HepG2 (cell line): ENCODE measurements at regions not wholly inside any gene's neighbourhood (a gene's known extent, or its start where the extent isn't known, plus 50 kb on each side); places are given as distances from the start of the nearest gene placed in this dataset.

Experiments
- ATAC-seq: fragments of 200-7000 bp; cut with Tn5 transposase; 3 replicates; pipeline ENCODE4 v1.9.1; 2020; ENCODE audit warnings: mild to moderate bottlenecking, moderate library complexity
- BruUV-seq: library from RNA; stranded (reverse); fragments of 400-500 nt; replicated peaks from 2 replicates; lab custom pipeline; 2021; lab: Mats Ljungman, UMichigan
- CTCF ChIA-PET: fragments of 300-600 bp; formaldehyde crosslinking; extraction: SDS; loops from one replicate; lab custom pipeline; 2021; ENCODE audit warnings: low total read pairs, inconsistent platforms, low intra/inter-chr PET ratio; lab: Yijun Ruan, JAX
- POLR2A ChIA-PET: fragments of 350-600 bp; sonication (Branson Sonifier 250); formaldehyde crosslinking; loops from one replicate; lab custom pipeline; 2020; ENCODE audit warnings: antibody characterized with exemption, inconsistent platforms; lab: Yijun Ruan, JAX
- DNase-seq: peaks from one replicate; pipeline ENCODE4 v3.0.0-alpha.2; 2015; ENCODE audit warnings: low spot score
- FAIRE-seq: peaks from 3 replicates; lab custom pipeline; 2011; peaks lifted over from hg19 to GRCh38; lab: Jason Lieb, UNC
- H2AFZ ChIP-seq: one replicate; pipeline ENCODE4 v1.6.1; 2011; ENCODE audit warnings: low read length, inconsistent platforms
- H3K27ac ChIP-seq: fragments of 300-600 bp; 3 replicates; pipeline ENCODE4 v1.8.0; 2011; ENCODE audit warnings: mixed run types, mild to moderate bottlenecking, mixed read lengths, low read length, inconsistent platforms; ENCODE audit not compliant: insufficient read depth; ENCODE audit errors: extremely low read length
- H3K27me3 ChIP-seq, 2 experiments: fragments of 200-600 bp in 1 of 2; 2 replicates in 1 of 2; 3 replicates in 1 of 2; pipeline versions ENCODE4 v1.6.0 to v1.8.0; 2011; ENCODE audit warnings: low read length in 2 of 2, mild to moderate bottlenecking in 2 of 2, moderate library complexity in 2 of 2, inconsistent platforms in 1 of 2; ENCODE audit not compliant: insufficient read depth in 2 of 2, control insufficient read depth in 1 of 2
- H3K36me3 ChIP-seq, 2 experiments: fragments of 200-600 bp in 1 of 2; replicated peaks in 1 of 2; 2 replicates in 1 of 2; 3 replicates in 1 of 2; pipeline versions ENCODE4 v1.5.1 to v1.8.0; 2011; ENCODE audit warnings: low read length in 2 of 2, inconsistent platforms in 1 of 2; ENCODE audit not compliant: insufficient read depth in 2 of 2, control insufficient read depth in 1 of 2
- H3K4me1 ChIP-seq: 2 replicates; pipeline ENCODE4 v1.5.1; 2012; ENCODE audit warnings: low read length, inconsistent platforms; ENCODE audit not compliant: insufficient read depth
- H3K4me2 ChIP-seq: 2 replicates; pipeline ENCODE4 v1.6.0; 2011; ENCODE audit warnings: low read depth, low read length, inconsistent platforms
- H3K4me3 ChIP-seq, 3 experiments: fragments of 200-600 bp in 1 of 3; sonication (generic), shearing (Covaris generic) in 1 of 3; replicated peaks in 1 of 3; 2 replicates each; pipeline ENCODE4 v1.5.1; 2011 to 2016; ENCODE audit warnings: low read length in 3 of 3, inconsistent platforms in 2 of 3, low read depth in 2 of 3, mild to moderate bottlenecking in 2 of 3, control low read depth in 1 of 3, mixed read lengths in 1 of 3; ENCODE audit not compliant: insufficient read depth in 1 of 3
- H3K79me2 ChIP-seq: one replicate; pipeline ENCODE4 v1.6.1; 2011; ENCODE audit warnings: low read length, inconsistent platforms; ENCODE audit not compliant: insufficient read depth
- H3K9ac ChIP-seq: 2 replicates; pipeline ENCODE4 v1.6.0; 2011; ENCODE audit warnings: mild to moderate bottlenecking, low read depth, low read length, inconsistent platforms; ENCODE audit not compliant: insufficient read depth
- H3K9me3 ChIP-seq: 2 replicates; pipeline ENCODE4 v1.5.1; 2012; ENCODE audit warnings: mild to moderate bottlenecking, low read length
- H4K20me1 ChIP-seq: 2 replicates; pipeline ENCODE4 v1.6.0; 2011; ENCODE audit warnings: inconsistent platforms, mild to moderate bottlenecking, low read length, moderate library complexity; ENCODE audit not compliant: insufficient read depth
- CEBPB ChIP-seq: IDR thresholded peaks from 2 replicates; pipeline ENCODE4 v1.6.1; 2011; ENCODE audit warnings: low read depth, low read length, improper control_type of control experiment, borderline replicate concordance
- CENPX ChIP-seq: sonication (generic); formaldehyde crosslinking; IDR thresholded peaks from 2 replicates; pipeline ENCODE4 v1.9.0; 2021; ENCODE audit warnings: mild to moderate bottlenecking, missing genetic modification reagents, moderate library complexity
- GABPB1 ChIP-seq: IDR thresholded peaks from 2 replicates; pipeline ENCODE4 v1.6.1; 2016; ENCODE audit warnings: mild to moderate bottlenecking, missing genetic modification reagents, moderate library complexity, missing compliant biosample characterization
- JARID2 ChIP-seq: sonication (generic); formaldehyde crosslinking; IDR thresholded peaks from 2 replicates; pipeline ENCODE4 v1.8.1; 2023; ENCODE audit warnings: missing genetic modification reagents, inconsistent platforms; ENCODE audit not compliant: insufficient replicate concordance
- KLF12 ChIP-seq: sonication (generic); formaldehyde crosslinking; IDR thresholded peaks from 2 replicates; pipeline ENCODE4 v1.4.0; 2020; ENCODE audit warnings: missing genetic modification reagents, borderline replicate concordance
- MTERF4 ChIP-seq: sonication (generic); formaldehyde crosslinking; IDR thresholded peaks from 2 replicates; pipeline ENCODE4 v1.8.0; 2023; ENCODE audit warnings: mild to moderate bottlenecking, missing genetic modification reagents
- RBAK ChIP-seq: sonication (generic); formaldehyde crosslinking; IDR thresholded peaks from 2 replicates; pipeline ENCODE4 v1.5.1; 2020; ENCODE audit warnings: mild to moderate bottlenecking, missing genetic modification reagents
- SNRNP70 ChIP-seq: fragments of 200-400 bp; formaldehyde crosslinking; IDR thresholded peaks from 2 replicates; pipeline ENCODE4 v1.6.1; 2017; ENCODE audit warnings: mild to moderate bottlenecking, low read depth, low read length, moderate library complexity
- TBL1XR1 ChIP-seq: fragments of 150-350 bp; IDR thresholded peaks from 2 replicates; pipeline ENCODE4 v1.6.1; 2014; ENCODE audit warnings: borderline replicate concordance, low read length; ENCODE audit not compliant: partially characterized antibody
- TFDP2 ChIP-seq: sonication (generic); formaldehyde crosslinking; IDR thresholded peaks from 2 replicates; pipeline ENCODE4 v1.4.0; 2020; ENCODE audit warnings: missing genetic modification reagents
- YY1 ChIP-seq: IDR thresholded peaks from 2 replicates; pipeline ENCODE4 v1.6.1; 2011; ENCODE audit warnings: low read length, low read depth, moderate library complexity, mild to moderate bottlenecking; ENCODE audit not compliant: insufficient read depth, insufficient replicate concordance
- ZFP90 ChIP-seq: sonication (generic); formaldehyde crosslinking; IDR thresholded peaks from 2 replicates; pipeline ENCODE4 v1.8.0; 2022; ENCODE audit warnings: missing genetic modification reagents, mild to moderate bottlenecking, inconsistent platforms, borderline replicate concordance
- ZNF382 ChIP-seq: sonication (generic); formaldehyde crosslinking; IDR thresholded peaks from 2 replicates; pipeline ENCODE4 v1.5.0; 2020; ENCODE audit warnings: missing genetic modification reagents, mild to moderate bottlenecking, borderline replicate concordance
- ZNF496 ChIP-seq: sonication (generic); formaldehyde crosslinking; IDR thresholded peaks from 2 replicates; pipeline ENCODE4 v1.8.1; 2023; ENCODE audit warnings: mild to moderate bottlenecking, moderate library complexity, missing genetic modification reagents; ENCODE audit not compliant: insufficient replicate concordance
- ZNF572 ChIP-seq: sonication (generic); formaldehyde crosslinking; IDR thresholded peaks from 2 replicates; pipeline ENCODE4 v1.5.1; 2020; ENCODE audit warnings: mild to moderate bottlenecking, missing genetic modification reagents
- ZNF772 ChIP-seq: sonication (generic); formaldehyde crosslinking; IDR thresholded peaks from 2 replicates; pipeline ENCODE4 v1.5.0; 2020; ENCODE audit warnings: mild to moderate bottlenecking, missing genetic modification reagents
- ZNF839 ChIP-seq: sonication (generic); formaldehyde crosslinking; IDR thresholded peaks from 2 replicates; pipeline ENCODE4 v1.4.0; 2020; ENCODE audit warnings: missing genetic modification reagents, mild to moderate bottlenecking, borderline replicate concordance
- ZSCAN5A ChIP-seq: sonication (generic); formaldehyde crosslinking; IDR thresholded peaks from 2 replicates; pipeline ENCODE4 v1.8.0; 2022; ENCODE audit warnings: mild to moderate bottlenecking, missing genetic modification reagents, borderline replicate concordance
- WGBS: methylation state at CpG from one replicate; pipeline ENCODE4 v1.1.6; 2017; ENCODE audit warnings: low lambda C conversion rate; 5-methylcytosine and 5-hydroxymethylcytosine counted together
- in situ Hi-C: cut with HindIII; loops from 2 replicates; pipeline ENCODE4 v1.10.0; 2017; ENCODE audit warnings: low pct_unique_long_range_greater_than_20kb; ENCODE audit not compliant: extremely low pct_ligation_motif_present
- intact Hi-C: fragments of 100-400 bp; cut with micrococcal nuclease; formaldehyde crosslinking; loops from one replicate; pipeline ENCODE4 v1.10.0; 2022; ENCODE audit not compliant: unreplicated experiment

- H4K20me1 ChIP-seq: no peaks in the 10 kb centered on the region
- H3K27ac ChIP-seq: no peak overlapping the region
- no peak overlapping the region for H3K4me3 ChIP-seq
- no peaks in the 10 kb centered on the region for H3K79me2 ChIP-seq
- no peak for TF ChIP-seq ZNF839 (CRISPR knock-in tag)
- TF ChIP-seq JARID2 (CRISPR knock-in tag): no peak
- no peak for TF ChIP-seq MTERF4 (CRISPR knock-in tag)
- TF ChIP-seq CENPX (CRISPR knock-in tag): no peak
- TF ChIP-seq KLF12 (CRISPR knock-in tag): no peak
- no peak for TF ChIP-seq GABPB1 (CRISPR knock-in tag)
- TF ChIP-seq TBL1XR1: no peak
- no peak for TF ChIP-seq ZNF572 (CRISPR knock-in tag)
- TF ChIP-seq ZSCAN5A (CRISPR knock-in tag): no peak
- no peak for TF ChIP-seq CEBPB
- TF ChIP-seq SNRNP70: no peak
- TF ChIP-seq ZNF382 (CRISPR knock-in tag): no peak
- no peak for TF ChIP-seq ZFP90 (CRISPR knock-in tag)
- no peak for TF ChIP-seq TFDP2 (CRISPR knock-in tag)
- TF ChIP-seq ZNF772 (CRISPR knock-in tag): no peak
- TF ChIP-seq ZNF496: no peak
- no peak for TF ChIP-seq RBAK
- TF ChIP-seq YY1: no peak
- FAIRE-seq: no peak
- no peaks in the 10 kb centered on the region for H3K36me3 ChIP-seq
- intact Hi-C loops: no loop called here
- no peak for DNase-seq
- no peaks in the 10 kb centered on the region for H3K4me1 ChIP-seq
- H3K27me3 ChIP-seq: no peaks in the 10 kb centered on the region
- BruUV-seq: no TSS peak
- CTCF ChIA-PET: no interaction called here
- H3K9me3 ChIP-seq: peaks cover 6% of the 10 kb centered on the region; the same call in 1 of the 2 replicates
- in situ Hi-C loops: no loop called here
- H3K9ac ChIP-seq: no peak overlapping the region
- POLR2A ChIA-PET: no interaction called here
- H2AFZ ChIP-seq: no peak overlapping the region
- 0% methylated on average over 1 of the region's 1 CpG for WGBS
- no peak overlapping the region for H3K4me2 ChIP-seq
- no peak for ATAC-seq
These were observed 103.5 kb upstream of the BOD1L1 start for GRCh38 chr4:13731019-13731418.
